OCI-LY3 (cell line): ENCODE measurements at regions not wholly inside any gene's neighbourhood (a gene's known extent, or its start where the extent isn't known, plus 50 kb on each side); places are given as distances from the start of the nearest gene placed in this dataset.

Source experiments
- H2AFZ ChIP-seq: fragments of 200-600, 300-600 bp; shearing (Covaris generic); 2 replicates; pipeline ENCODE4 v1.6.0; 2014; ENCODE audit warnings: antibody characterized with exemption, low read depth, low read length
- H3K27ac ChIP-seq: fragments of 200-600, 300-600 bp; sonication (generic); 2 replicates; pipeline ENCODE4 v1.5.1; 2014; ENCODE audit warnings: mild to moderate bottlenecking, low read length, moderate library complexity, mixed read lengths
- H3K27me3 ChIP-seq: fragments of 200-600, 300-600 bp; sonication (generic); 2 replicates; pipeline ENCODE4 v1.6.1; 2014; ENCODE audit warnings: low read depth, low read length, mixed read lengths
- H3K36me3 ChIP-seq: fragments of 200-600, 300-600 bp; sonication (generic); replicated peaks from 2 replicates; pipeline ENCODE3; 2014; ENCODE audit warnings: low read depth, low read length, mixed read lengths
- H3K4me1 ChIP-seq: fragments of 300-600, 200-600 bp; sonication (generic); 2 replicates; pipeline ENCODE4 v1.6.1; 2014; ENCODE audit warnings: low read length, mixed read lengths
- H3K4me2 ChIP-seq: fragments of 200-600, 300-600 bp; sonication (generic); 2 replicates; pipeline ENCODE4 v1.6.1; 2014; ENCODE audit warnings: low read length, mixed read lengths
- H3K4me3 ChIP-seq: fragments of 300-600, 200-600 bp; sonication (generic); 2 replicates; pipeline ENCODE4 v1.5.1; 2014; ENCODE audit warnings: antibody characterized with exemption, mild to moderate bottlenecking, low read length, moderate library complexity
- H3K79me2 ChIP-seq: fragments of 300-600, 200-600 bp; shearing (Covaris generic); 2 replicates; pipeline ENCODE4 v1.6.1; 2014; ENCODE audit warnings: mild to moderate bottlenecking, low read length, mixed read lengths
- H3K9ac ChIP-seq: fragments of 300-600, 200-600 bp; shearing (Covaris generic); 2 replicates; pipeline ENCODE4 v1.6.0; 2014; ENCODE audit warnings: mild to moderate bottlenecking, low read length, moderate library complexity
- H3K9me3 ChIP-seq: fragments of 200-600, 300-600 bp; shearing (Covaris generic); 2 replicates; pipeline ENCODE4 v1.6.1; 2014; ENCODE audit warnings: low read length, mixed read lengths; ENCODE audit not compliant: insufficient read depth
- H4K20me1 ChIP-seq: fragments of 200-600, 300-600 bp; sonication (generic); 2 replicates; pipeline ENCODE4 v1.6.1; 2016; ENCODE audit warnings: low read length, mixed read lengths; ENCODE audit not compliant: insufficient read depth
- CTCF ChIP-seq: fragments of 200-600, 300-600 bp; sonication (generic); IDR thresholded peaks from 2 replicates; pipeline ENCODE4 v1.5.1; 2014; ENCODE audit warnings: antibody characterized with exemption, low read length, low read depth
- EZH2phosphoT487 ChIP-seq: fragments of 200-600 bp; shearing (Covaris generic); IDR thresholded peaks from 2 replicates; pipeline ENCODE4 v1.6.1; 2018; ENCODE audit warnings: antibody characterized with exemption, mixed run types, low read depth

GRCh38 chr12:88377973-88378372 lies 202.3 kb downstream of the KITLG start:
- H3K4me1 ChIP-seq, result peaks cover 7% of the 10 kb centered on the region; the same call in 1 of the 2 replicates
- H2AFZ ChIP-seq, result no peak overlapping the region
- no peaks in the 10 kb centered on the region for H3K27me3 ChIP-seq
- no peaks in the 10 kb centered on the region for H3K79me2 ChIP-seq
- H3K4me2 ChIP-seq, result no peak overlapping the region
- no peak overlapping the region for H3K4me3 ChIP-seq
- no peak for TF ChIP-seq EZH2phosphoT487
- no peak for TF ChIP-seq CTCF
- H3K9me3 ChIP-seq, result no peaks in the 10 kb centered on the region
- H3K27ac ChIP-seq, result no peak overlapping the region
- H3K9ac ChIP-seq, result no peak overlapping the region
- no peaks in the 10 kb centered on the region for H3K36me3 ChIP-seq
- H4K20me1 ChIP-seq, result no peaks in the 10 kb centered on the region

GRCh38 chr12:88381466-88381865 lies 198.8 kb downstream of the KITLG start:
- Histone ChIP-seq H3K79me2 (no peaks in the 10 kb centered on the region), H3K9ac (no peak overlapping the region)

GRCh38 chr12:88383405-88383804 lies 196.9 kb downstream of the KITLG start:
- TF ChIP-seq EZH2phosphoT487 (no peak), CTCF (no peak)
- H4K20me1 ChIP-seq, result no peaks in the 10 kb centered on the region
- H2AFZ ChIP-seq, result no peak overlapping the region
- H3K9ac ChIP-seq, result no peak overlapping the region
- H3K79me2 ChIP-seq, result no peaks in the 10 kb centered on the region
- no peaks in the 10 kb centered on the region for H3K27me3 ChIP-seq
- H3K4me1 ChIP-seq, result peaks cover 19% of the 10 kb centered on the region
- H3K4me2 ChIP-seq, result no peak overlapping the region
- H3K4me3 ChIP-seq, result no peak overlapping the region
- no peaks in the 10 kb centered on the region for H3K36me3 ChIP-seq
- H3K27ac ChIP-seq, result no peak overlapping the region
- peaks cover 4% of the 10 kb centered on the region; the same call in 1 of the 2 replicates for H3K9me3 ChIP-seq

More at GRCh38 chr12:88381466-88381865, 198.8 kb downstream of the KITLG start:
- Histone ChIP-seq H3K36me3 (no peaks in the 10 kb centered on the region), H3K27ac (no peak overlapping the region), H2AFZ (no peak overlapping the region), H3K27me3 (no peaks in the 10 kb centered on the region), H3K4me1 (peaks cover 14% of the 10 kb centered on the region), H3K4me3 (no peak overlapping the region), H3K9me3 (peaks cover 4% of the 10 kb centered on the region; the same call in 1 of the 2 replicates), H3K4me2 (no peak overlapping the region), H4K20me1 (no peaks in the 10 kb centered on the region)
- TF ChIP-seq CTCF (no peak), EZH2phosphoT487 (no peak)

GRCh38 chr12:88388566-88389540 lies 191.4 kb downstream of the KITLG start:
- Histone ChIP-seq H3K27me3 (no peaks in the 10 kb centered on the region), H3K4me3 (peak overlapping the region; percentile 38), H3K9ac (no peak overlapping the region), H3K4me1 (peaks cover 52% of the 10 kb centered on the region), H3K79me2 (no peaks in the 10 kb centered on the region), H3K36me3 (peaks cover 6% of the 10 kb centered on the region), H3K9me3 (peaks cover 4% of the 10 kb centered on the region; the same call in 1 of the 2 replicates), H2AFZ (0 out of 2 replicates have a peak overlapping the region, but pooled peaks have one; percentile 12), H3K27ac (peak overlapping the region; percentile 29; the same call in 1 of the 2 replicates), H4K20me1 (no peaks in the 10 kb centered on the region), H3K4me2 (peak overlapping the region; percentile 54)
- no peak for TF ChIP-seq CTCF
- no peak for TF ChIP-seq EZH2phosphoT487
